Transverse colon (tissue), 4 donors: ENCODE measurements at regions not wholly inside any gene's neighbourhood (a gene's known extent, or its start where the extent isn't known, plus 50 kb on each side); places are given as distances from the start of the nearest gene placed in this dataset.

Source experiments
- DNase-seq: peaks from one replicate; pipeline ENCODE4 v3.0.0-alpha.2; 2019
- H3K27ac ChIP-seq, 4 donors: fragments of 200-600 bp; sonication (generic); 2 replicates each; pipeline ENCODE4 v1.5.1; 2016 to 2018; ENCODE audit warnings: inconsistent platforms in 4 of 4
- H3K27me3 ChIP-seq: fragments of 200-600 bp; sonication (generic); 2 replicates; pipeline ENCODE4 v1.5.1; 2017; ENCODE audit warnings: inconsistent platforms
- H3K36me3 ChIP-seq, 4 donors: fragments of 200-600 bp; sonication (generic); 2 replicates each; pipeline ENCODE4 v1.5.1; 2017 to 2019; ENCODE audit warnings: inconsistent platforms in 4 of 4
- H3K4me1 ChIP-seq, 4 donors: fragments of 200-600 bp; sonication (generic); 2 replicates each; pipeline ENCODE4 v1.5.1; 2017 to 2020; ENCODE audit warnings: inconsistent platforms in 4 of 4
- H3K4me3 ChIP-seq, 4 donors: fragments of 200-600 bp; sonication (generic); 1 replicate in 1 of 4; 2 replicates in 3 of 4; pipeline versions ENCODE4 v1.5.1 to v1.6.1; 2017 to 2019; ENCODE audit warnings: inconsistent platforms in 4 of 4
- H3K9me3 ChIP-seq, 2 donors: fragments of 200-600 bp; sonication (generic); 2 replicates each; pipeline ENCODE4 v1.5.1; 2017 to 2019; ENCODE audit warnings: inconsistent platforms in 2 of 2
- EP300 ChIP-seq: sonication (generic); formaldehyde crosslinking; IDR thresholded peaks from one replicate; pipeline ENCODE4 v1.6.1; 2017; ENCODE audit warnings: antibody characterized with exemption, low read depth
- POLR2A ChIP-seq: fragments of 450-650 bp; IDR thresholded peaks from one replicate; pipeline ENCODE4 v1.6.1; 2016; ENCODE audit warnings: antibody characterized with exemption, mild to moderate bottlenecking, moderate library complexity
- POLR2AphosphoS5 ChIP-seq, 3 donors: sonication (generic); formaldehyde crosslinking; IDR thresholded peaks; one replicate each; pipeline ENCODE4 v1.6.1; 2016; ENCODE audit warnings: antibody characterized with exemption in 3 of 3
- WGBS, 2 donors: methylation state at CpG; one replicate each; pipeline ENCODE4 v1.1.5; 2018; ENCODE audit warnings: low coverage in 1 of 2; 5-methylcytosine and 5-hydroxymethylcytosine counted together
- in situ Hi-C, 4 donors: fragments of 200-750 bp; cut with MboI; loops; one replicate each; pipeline versions ENCODE4 v1.15.0 to v1.15.1; 2017; ENCODE audit warnings: low sequenced_read_pairs in 3 of 4, low pct_ligation_motif_present in 1 of 4, low pct_unique_long_range_greater_than_20kb in 1 of 4
- intact Hi-C: fragments of 100-400 bp; cut with DNase I; formaldehyde crosslinking; loops from one replicate; pipeline ENCODE4 v1.15.1; 2023; ENCODE audit warnings: low total_unique reads
- TF ChIP-seq, protein P1 (sequence below), 5 experiments: fragments of 200-600 bp in 3 of 5; fragments of 450-650 bp in 2 of 5; sonication (generic) in 3 of 5; IDR thresholded peaks; 1 replicate in 2 of 5; 2 replicates in 3 of 5; pipeline ENCODE4 v1.5.1; 2016 to 2017; ENCODE audit warnings: antibody characterized with exemption in 5 of 5, inconsistent platforms in 3 of 5, mild to moderate bottlenecking in 2 of 5, moderate library complexity in 1 of 5

- Histone ChIP-seq H3K4me1 (no peaks in the 10 kb centered on the region), H3K27ac (no peak overlapping the region), H3K36me3 (no peaks in the 10 kb centered on the region), H3K9me3 (no peaks in the 10 kb centered on the region), H3K27me3 (no peaks in the 10 kb centered on the region), H3K4me3 (no peak overlapping the region)
- intact Hi-C loops, result no loop called here
- in situ Hi-C loops, result no loop called here
- DNase-seq, result no peak
- 88 to 89% methylated on average over 1 of the region's 1 CpG for WGBS, 2 donors
- TF ChIP-seq POLR2AphosphoS5 (IDR thresholded peaks at IDR 0.05) (no peak), EP300 (no peak), POLR2A (no peak)
- TF ChIP-seq, protein P1, sequence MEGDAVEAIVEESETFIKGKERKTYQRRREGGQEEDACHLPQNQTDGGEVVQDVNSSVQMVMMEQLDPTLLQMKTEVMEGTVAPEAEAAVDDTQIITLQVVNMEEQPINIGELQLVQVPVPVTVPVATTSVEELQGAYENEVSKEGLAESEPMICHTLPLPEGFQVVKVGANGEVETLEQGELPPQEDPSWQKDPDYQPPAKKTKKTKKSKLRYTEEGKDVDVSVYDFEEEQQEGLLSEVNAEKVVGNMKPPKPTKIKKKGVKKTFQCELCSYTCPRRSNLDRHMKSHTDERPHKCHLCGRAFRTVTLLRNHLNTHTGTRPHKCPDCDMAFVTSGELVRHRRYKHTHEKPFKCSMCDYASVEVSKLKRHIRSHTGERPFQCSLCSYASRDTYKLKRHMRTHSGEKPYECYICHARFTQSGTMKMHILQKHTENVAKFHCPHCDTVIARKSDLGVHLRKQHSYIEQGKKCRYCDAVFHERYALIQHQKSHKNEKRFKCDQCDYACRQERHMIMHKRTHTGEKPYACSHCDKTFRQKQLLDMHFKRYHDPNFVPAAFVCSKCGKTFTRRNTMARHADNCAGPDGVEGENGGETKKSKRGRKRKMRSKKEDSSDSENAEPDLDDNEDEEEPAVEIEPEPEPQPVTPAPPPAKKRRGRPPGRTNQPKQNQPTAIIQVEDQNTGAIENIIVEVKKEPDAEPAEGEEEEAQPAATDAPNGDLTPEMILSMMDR (IDR thresholded peaks at IDR 0.05), result no peak
These were observed 132.0 kb upstream of the CDH19 start for GRCh38 chr18:66735933-66736332.

- WGBS, 2 donors, result 82 to 86% methylated on average over 2 of the region's 2 CpGs
- H3K4me1 ChIP-seq, result no peaks in the 10 kb centered on the region
- H3K4me3 ChIP-seq, result no peak overlapping the region
- intact Hi-C loops, result no loop called here
- no peak overlapping the region for H3K27ac ChIP-seq
- H3K36me3 ChIP-seq, result no peaks in the 10 kb centered on the region
- H3K9me3 ChIP-seq, result no peaks in the 10 kb centered on the region
- no peak for TF ChIP-seq POLR2AphosphoS5 (IDR thresholded peaks at IDR 0.05)
- TF ChIP-seq POLR2A, result no peak
- TF ChIP-seq EP300, result no peak
- TF ChIP-seq, protein P1 (IDR thresholded peaks at IDR 0.05), result no peak
- in situ Hi-C loops, result no loop called here
- no peaks in the 10 kb centered on the region for H3K27me3 ChIP-seq
- DNase-seq, result no peak
These were observed 130.6 kb upstream of the CDH19 start for GRCh38 chr18:66734451-66734850.

GRCh38 chr18:66731890-66732289, 128.0 kb upstream of the CDH19 start:
- Histone ChIP-seq H3K36me3 (no peaks in the 10 kb centered on the region), H3K27me3 (no peaks in the 10 kb centered on the region), H3K4me1 (no peaks in the 10 kb centered on the region), H3K27ac (no peak overlapping the region), H3K4me3 (no peak overlapping the region), H3K9me3 (no peaks in the 10 kb centered on the region)
- intact Hi-C loops (no loop called here), in situ Hi-C loops (no loop called here)
- TF ChIP-seq EP300, result no peak
- no peak for TF ChIP-seq POLR2A
- TF ChIP-seq POLR2AphosphoS5 (IDR thresholded peaks at IDR 0.05), result no peak
- TF ChIP-seq, protein P1 (IDR thresholded peaks at IDR 0.05), result no peak
- DNase-seq, result no peak

DNA sequence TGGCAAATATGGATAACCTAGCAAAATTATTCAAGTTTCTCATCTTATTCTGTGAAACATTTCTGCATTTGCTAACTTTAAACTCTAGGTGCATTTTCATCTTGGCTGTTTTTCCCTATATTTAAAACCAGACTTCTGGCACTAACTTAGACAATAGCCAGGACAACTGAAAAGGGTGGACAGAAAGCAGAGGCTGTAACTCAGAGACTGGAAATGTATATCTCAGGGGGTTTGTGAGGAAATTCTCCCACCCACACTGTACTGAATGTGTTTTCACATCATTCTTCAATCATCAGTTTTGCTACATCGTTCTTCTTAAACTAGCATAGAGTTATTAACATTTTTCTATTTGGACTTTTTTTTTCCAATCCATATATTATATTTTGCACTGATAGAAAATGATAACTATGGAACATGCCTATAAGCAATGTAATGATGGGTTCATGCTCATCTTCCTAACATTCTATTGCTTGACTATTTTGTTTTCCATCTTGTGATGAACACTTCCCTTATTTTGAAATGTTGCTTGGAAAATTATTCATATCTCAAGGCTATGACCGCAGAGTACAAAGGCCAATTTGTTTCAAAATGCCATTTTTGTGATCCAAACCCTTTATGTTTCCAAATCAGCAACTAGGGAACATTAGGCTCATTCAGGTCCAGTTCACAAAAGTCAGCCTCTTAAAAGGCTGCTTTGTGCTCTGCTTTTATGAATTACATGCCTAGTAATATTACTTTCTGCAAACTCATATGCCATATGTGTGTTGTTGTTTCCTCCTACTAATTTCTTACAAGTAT, 125.8 kb upstream of the CDH19 start:
- Histone ChIP-seq H3K27me3 (no peaks in the 10 kb centered on the region), H3K4me3 (no peak overlapping the region), H3K27ac (no peak overlapping the region), H3K4me1 (peaks cover 0 to 14% (median 4%) of the 10 kb centered on the region in 4 donors), H3K9me3 (no peaks in the 10 kb centered on the region), H3K36me3 (no peaks in the 10 kb centered on the region)
- intact Hi-C loops (no loop called here), in situ Hi-C loops (no loop called here)
- no peak for DNase-seq
- WGBS, 2 donors, result 70 to 73% methylated on average over 2 of the region's 2 CpGs
- TF ChIP-seq POLR2A (no peak), POLR2AphosphoS5 (IDR thresholded peaks at IDR 0.05) (no peak), EP300 (no peak)
- TF ChIP-seq, protein P1 (IDR thresholded peaks at IDR 0.05), result no peak
